HT-29 (cell line): ENCODE measurements at regions not wholly inside any gene's neighbourhood (a gene's known extent, or its start where the extent isn't known, plus 50 kb on each side); places are given as distances from the start of the nearest gene placed in this dataset.
"Not testable (repeated sequence)": the region's sequence is repeated elsewhere in the genome, so short reads cannot be mapped to it uniquely, and the experiment has no call there.

ENCODE experiments used
- DNase-seq: peaks from one replicate; pipeline ENCODE4 v3.0.0-alpha.2; 2015; ENCODE audit warnings: low spot score

GRCh38 chr5:52605317-52606313 lies 182.1 kb upstream of the ITGA1 start:
- no peak for DNase-seq

GRCh38 chr5:52607227-52607824 lies 180.4 kb upstream of the ITGA1 start:
- DNase-seq, result no peak

GRCh38 chr5:52620315-52620714 lies 167.4 kb upstream of the ITGA1 start:
- no peak for DNase-seq

GRCh38 chr5:52623291-52623690 lies 164.4 kb upstream of the ITGA1 start:
- no peak for DNase-seq

GRCh38 chr5:52624291-52624690 lies 163.4 kb upstream of the ITGA1 start:
- DNase-seq, result no peak

GRCh38 chr5:52626312-52626711 lies 161.4 kb upstream of the ITGA1 start:
- no peak for DNase-seq

- no peak for DNase-seq
These were observed 160.0 kb upstream of the ITGA1 start for GRCh38 chr5:52627740-52628139.

GRCh38 chr5:52632281-52632680 lies 155.4 kb upstream of the ITGA1 start:
- DNase-seq, result no peak

- DNase-seq, result not testable (repeated sequence)
These were observed 153.5 kb upstream of the ITGA1 start for GRCh38 chr5:52634171-52634570.

- no peak for DNase-seq
These were observed 149.0 kb upstream of the ITGA1 start for GRCh38 chr5:52638732-52639131.

GRCh38 chr5:52648726-52649125 lies 139.0 kb upstream of the ITGA1 start:
- no peak for DNase-seq

GRCh38 chr5:52655163-52655562 lies 132.6 kb upstream of the ITGA1 start:
- DNase-seq, result no peak

GRCh38 chr5:52656569-52657246 lies 131.0 kb upstream of the ITGA1 start:
- DNase-seq, result no peak

GRCh38 chr5:52657247-52657645 lies 130.5 kb upstream of the ITGA1 start:
- DNase-seq, result peak; percentile 80

- DNase-seq, result no peak
These were observed 129.5 kb upstream of the ITGA1 start for GRCh38 chr5:52658246-52658645.

GRCh38 chr5:52660621-52661020 lies 127.1 kb upstream of the ITGA1 start:
- DNase-seq, result no peak

- no peak for DNase-seq
These were observed 125.7 kb upstream of the ITGA1 start for GRCh38 chr5:52661903-52662595.

GRCh38 chr5:52665559-52665958 lies 122.2 kb upstream of the ITGA1 start:
- no peak for DNase-seq

GRCh38 chr5:52668139-52668538 lies 119.6 kb upstream of the ITGA1 start:
- DNase-seq, result no peak

- DNase-seq, result no peak
These were observed 119.1 kb upstream of the ITGA1 start for GRCh38 chr5:52668544-52669185.

GRCh38 chr5:52672459-52672858 lies 115.3 kb upstream of the ITGA1 start:
- DNase-seq, result no peak
